Gastrocnemius medialis (tissue), 4 donors: ENCODE measurements at regions not wholly inside any gene's neighbourhood (a gene's known extent, or its start where the extent isn't known, plus 50 kb on each side); places are given as distances from the start of the nearest gene placed in this dataset.

Source experiments
- ATAC-seq, 2 donors: fragments of 150-250 bp; one replicate each; pipeline ENCODE4 v1.9.1; 2016
- DNase-seq, 2 donors: peaks; one replicate each; pipeline ENCODE4 v3.0.0-alpha.2; 2019
- H3K27ac ChIP-seq, 4 donors: fragments of 200-600 bp; sonication (generic); 1 replicate in 1 of 4; 2 replicates in 3 of 4; pipeline ENCODE4 v1.5.1; 2016 to 2018; ENCODE audit warnings: mild to moderate bottlenecking in 2 of 4, moderate library complexity in 1 of 4
- H3K27me3 ChIP-seq, 3 donors: fragments of 200-600 bp; sonication (generic) in 2 of 3; 1 replicate in 1 of 3; 2 replicates in 2 of 3; pipeline versions ENCODE4 v1.5.1 to v1.6.0; 2016 to 2019; ENCODE audit warnings: mild to moderate bottlenecking in 1 of 3, moderate library complexity in 1 of 3
- H3K36me3 ChIP-seq, 2 donors: fragments of 200-600 bp; sonication (generic) in 1 of 2; one replicate each; pipeline ENCODE4 v1.5.1; 2017 to 2018
- H3K4me1 ChIP-seq, 2 donors: fragments of 200-600 bp; sonication (generic) in 1 of 2; one replicate each; pipeline ENCODE4 v1.5.1; 2016 to 2017; ENCODE audit warnings: mild to moderate bottlenecking in 2 of 2
- H3K4me3 ChIP-seq, 4 donors: fragments of 200-600 bp; sonication (generic) in 3 of 4; 1 replicate in 1 of 4; 2 replicates in 3 of 4; pipeline ENCODE4 v1.5.1; 2016 to 2019; ENCODE audit warnings: mild to moderate bottlenecking in 2 of 4
- H3K9me3 ChIP-seq, 3 donors: fragments of 200-600 bp; sonication (generic) in 2 of 3; 1 replicate in 1 of 3; 2 replicates in 2 of 3; pipeline ENCODE4 v1.5.1; 2016 to 2019
- CTCF ChIP-seq, 5 experiments: fragments of 450-650 bp in 3 of 5; fragments of 200-600 bp in 2 of 5; sonication (generic) in 2 of 5; IDR thresholded peaks in 4 of 5; conservative IDR thresholded peaks in 1 of 5; 1 replicate in 4 of 5; 2 replicates in 1 of 5; pipeline ENCODE4 v1.5.1; 2016 to 2019; ENCODE audit warnings: antibody characterized with exemption in 5 of 5, mild to moderate bottlenecking in 3 of 5, moderate library complexity in 3 of 5
- POLR2A ChIP-seq, 2 donors: fragments of 450-650 bp; IDR thresholded peaks; one replicate each; pipeline ENCODE4 v1.6.1; 2017; ENCODE audit warnings: antibody characterized with exemption in 2 of 2, mild to moderate bottlenecking in 2 of 2, moderate library complexity in 2 of 2
- in situ Hi-C, 4 donors: fragments of 200-750 bp; cut with MboI; loops; one replicate each; pipeline versions ENCODE4 v1.15.0 to v1.8.0; 2017; ENCODE audit warnings: low sequenced_read_pairs in 4 of 4
- intact Hi-C: fragments of 100-400 bp; cut with DNase I; formaldehyde crosslinking; loops from one replicate; pipeline ENCODE4 v1.15.1; 2023; ENCODE audit warnings: low total_unique reads

GRCh38 chr4:38383646-38384121 lies 280.3 kb upstream of the KLF3 start:
- H3K27ac ChIP-seq, result no peak overlapping the region
- H3K27me3 ChIP-seq, result no peaks in the 10 kb centered on the region
- ATAC-seq (no peak), DNase-seq (no peak)
- H3K9me3 ChIP-seq, result no peaks in the 10 kb centered on the region
- H3K4me1 ChIP-seq, result peaks cover 4 to 8% of the 10 kb centered on the region in 2 donors
- in situ Hi-C loops (loop anchor here in 1 of 4 donors (10.0 kb wide), 1 partner anchor 59 kb away; no protein-coding TSS in a partner anchor), intact Hi-C loops (no loop called here)
- H3K4me3 ChIP-seq, result no peak overlapping the region
- no peaks in the 10 kb centered on the region for H3K36me3 ChIP-seq
- TF ChIP-seq POLR2A (IDR thresholded peaks at IDR 0.05), result no peak
- no peak for TF ChIP-seq CTCF (IDR thresholded peaks at IDR 0.05 in 4 of 5, conservative IDR thresholded peaks at IDR 0.05 in 1 of 5)

GRCh38 chr4:38385093-38386004 lies 278.6 kb upstream of the KLF3 start:
- peaks cover 4 to 8% of the 10 kb centered on the region in 2 donors for H3K4me1 ChIP-seq
- no peak overlapping the region for H3K27ac ChIP-seq

GRCh38 chr4:38386005-38386551 lies 277.9 kb upstream of the KLF3 start:
- H3K9me3 ChIP-seq, result no peaks in the 10 kb centered on the region
- ATAC-seq, result no peak
- TF ChIP-seq POLR2A (IDR thresholded peaks at IDR 0.05), result no peak
- no peak for TF ChIP-seq CTCF (IDR thresholded peaks at IDR 0.05 in 4 of 5, conservative IDR thresholded peaks at IDR 0.05 in 1 of 5)
- peaks cover 4 to 8% of the 10 kb centered on the region in 2 donors for H3K4me1 ChIP-seq
- no peaks in the 10 kb centered on the region for H3K27me3 ChIP-seq
- no peaks in the 10 kb centered on the region for H3K36me3 ChIP-seq
- no peak overlapping the region for H3K27ac ChIP-seq
- in situ Hi-C loops (loop anchor here in 1 of 4 donors (10.0 kb wide), 1 partner anchor 61 kb away; no protein-coding TSS in a partner anchor), intact Hi-C loops (no loop called here)
- no peak overlapping the region for H3K4me3 ChIP-seq
- DNase-seq, result no peak

More at GRCh38 chr4:38385093-38386004, 278.6 kb upstream of the KLF3 start:
- H3K9me3 ChIP-seq, result no peaks in the 10 kb centered on the region
- peak in 1 of 2 donors; percentile 42 for ATAC-seq
- no peak overlapping the region for H3K4me3 ChIP-seq
- H3K36me3 ChIP-seq, result no peaks in the 10 kb centered on the region
- DNase-seq, result no peak
- TF ChIP-seq CTCF (IDR thresholded peaks at IDR 0.05 in 4 of 5, conservative IDR thresholded peaks at IDR 0.05 in 1 of 5) (no peak), POLR2A (IDR thresholded peaks at IDR 0.05) (no peak)
- no peaks in the 10 kb centered on the region for H3K27me3 ChIP-seq
- in situ Hi-C loops, result loop anchor here in 1 of 4 donors (10.0 kb wide), 1 partner anchor 61 kb away; no protein-coding TSS in a partner anchor
- intact Hi-C loops, result no loop called here

GRCh38 chr4:38386654-38387188 lies 277.3 kb upstream of the KLF3 start:
- H3K4me1 ChIP-seq, result peaks cover 4 to 8% of the 10 kb centered on the region in 2 donors

More at GRCh38 chr4:38386654-38387188, 277.3 kb upstream of the KLF3 start:
- H3K27ac ChIP-seq, result no peak overlapping the region
- in situ Hi-C loops (loop anchor here in 1 of 4 donors (10.0 kb wide), 1 partner anchor 62 kb away; no protein-coding TSS in a partner anchor), intact Hi-C loops (no loop called here)
- H3K4me3 ChIP-seq, result no peak overlapping the region
- TF ChIP-seq POLR2A (IDR thresholded peaks at IDR 0.05) (no peak), CTCF (IDR thresholded peaks at IDR 0.05 in 4 of 5, conservative IDR thresholded peaks at IDR 0.05 in 1 of 5) (no peak)
- H3K27me3 ChIP-seq, result no peaks in the 10 kb centered on the region
- H3K36me3 ChIP-seq, result no peaks in the 10 kb centered on the region
- ATAC-seq, result no peak
- no peak for DNase-seq
- no peaks in the 10 kb centered on the region for H3K9me3 ChIP-seq
